ENCODE measurements at regions not wholly inside any gene's neighbourhood (a gene's known extent, or its start where the extent isn't known, plus 50 kb on each side); places are given as distances from the start of the nearest gene placed in this dataset.
"Not testable (repeated sequence)": the region's sequence is repeated elsewhere in the genome, so short reads cannot be mapped to it uniquely, and the experiment has no call there.

DNA sequence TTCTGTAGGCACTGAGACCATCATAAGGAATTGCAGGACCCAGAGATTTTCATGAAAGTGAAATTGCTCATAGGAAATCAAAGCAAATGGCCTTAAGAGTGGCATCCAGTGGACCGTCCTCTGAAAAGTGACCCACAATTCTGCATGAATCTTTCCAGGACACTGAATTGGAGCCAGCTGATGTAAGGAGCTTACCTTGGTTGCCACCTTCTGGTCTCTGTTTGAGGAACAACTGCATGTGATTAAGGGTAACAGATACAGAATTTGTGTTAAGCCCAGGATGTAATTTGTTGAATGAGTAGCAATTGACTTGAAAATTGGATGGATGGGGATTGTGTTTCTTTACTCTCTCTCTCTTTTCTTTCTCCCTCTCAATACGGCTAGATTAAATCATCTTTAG, 49.9 kb upstream of the GAS1 start:
- DNase-seq (ENCODE audit: low read depth in 2 of 2), result no peak

DNA sequence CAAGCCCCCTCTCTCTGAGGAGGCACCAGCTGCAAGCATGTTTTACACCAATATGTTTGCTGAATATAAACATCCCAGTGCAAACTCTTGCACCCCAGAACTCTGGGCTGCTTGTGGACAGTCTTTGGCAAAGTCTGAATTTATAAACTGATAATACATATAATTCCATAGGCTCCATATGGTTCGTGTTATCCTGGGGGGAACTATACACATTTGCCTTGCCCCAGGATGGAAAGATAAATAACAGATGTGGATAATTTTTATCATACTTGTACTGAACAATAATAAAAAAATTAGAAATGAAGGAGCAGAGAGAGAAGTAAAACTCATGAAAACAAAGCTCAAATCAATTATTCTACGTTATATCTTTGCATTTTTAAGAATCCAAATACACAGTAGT, 50.6 kb upstream of the GAS1 start:
- no peak for DNase-seq (ENCODE audit: low read depth in 2 of 2)

DNA sequence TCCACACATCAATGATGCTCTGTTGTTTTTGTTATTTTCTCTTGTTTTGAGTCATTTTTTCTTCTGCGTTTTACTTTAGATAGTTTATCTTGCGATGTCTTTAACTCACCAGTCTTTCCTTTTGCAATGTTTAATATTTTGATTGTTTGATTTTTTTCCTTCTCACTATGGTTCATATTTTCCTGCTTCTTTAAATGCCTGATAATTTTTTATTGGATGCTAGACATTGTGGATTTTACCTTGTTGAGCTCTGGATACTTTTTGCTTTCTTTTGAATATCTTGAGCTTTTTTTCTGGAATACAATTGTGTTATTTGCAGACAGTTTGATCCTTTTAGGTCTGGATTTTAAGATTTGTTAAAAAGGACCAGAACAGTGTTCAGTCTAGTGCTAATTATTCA, 55.2 kb upstream of the GAS1 start:
- no peak for DNase-seq (ENCODE audit: low read depth in 2 of 2)

DNA sequence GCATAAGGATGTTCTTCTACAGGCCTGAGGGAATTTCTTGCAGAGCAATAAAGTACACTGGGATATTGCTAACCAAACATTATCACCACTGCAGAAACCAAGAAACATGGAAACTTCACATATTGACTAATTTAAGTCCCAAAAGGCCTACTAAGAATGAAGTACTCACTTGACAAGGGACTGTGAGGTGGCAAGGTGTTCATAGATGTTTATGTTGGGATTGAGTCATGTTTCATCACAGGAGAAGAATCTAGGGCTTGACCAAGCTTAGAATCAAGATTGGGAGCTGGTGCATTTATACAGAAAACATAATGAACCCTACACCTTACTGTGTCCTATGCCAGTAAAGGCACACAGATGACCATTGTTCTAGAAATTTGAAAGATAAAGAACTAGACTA, 56.7 kb upstream of the GAS1 start:
- no peak for DNase-seq (ENCODE audit: low read depth in 2 of 2)

DNA sequence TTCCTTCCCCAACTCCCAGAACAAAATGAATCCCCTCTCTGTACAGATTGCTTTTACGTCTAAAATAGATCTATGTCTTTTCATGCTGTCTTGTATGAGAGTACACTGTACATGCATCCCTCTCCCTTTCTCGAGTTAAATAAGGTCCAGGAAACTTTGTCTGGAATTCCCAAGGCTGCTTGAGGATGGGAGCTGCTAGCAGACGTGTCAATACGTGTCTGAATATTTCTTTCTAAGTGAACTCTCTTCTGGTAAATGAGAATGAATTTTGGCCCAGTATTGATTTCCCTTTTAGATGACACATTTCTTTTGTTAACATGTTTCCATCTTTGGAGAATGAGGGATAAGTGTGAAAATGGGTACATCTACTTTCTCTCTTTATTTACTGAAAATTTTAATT, 59.6 kb upstream of the GAS1 start:
- DNase-seq (ENCODE audit: low read depth in 2 of 2), result no peak

DNA sequence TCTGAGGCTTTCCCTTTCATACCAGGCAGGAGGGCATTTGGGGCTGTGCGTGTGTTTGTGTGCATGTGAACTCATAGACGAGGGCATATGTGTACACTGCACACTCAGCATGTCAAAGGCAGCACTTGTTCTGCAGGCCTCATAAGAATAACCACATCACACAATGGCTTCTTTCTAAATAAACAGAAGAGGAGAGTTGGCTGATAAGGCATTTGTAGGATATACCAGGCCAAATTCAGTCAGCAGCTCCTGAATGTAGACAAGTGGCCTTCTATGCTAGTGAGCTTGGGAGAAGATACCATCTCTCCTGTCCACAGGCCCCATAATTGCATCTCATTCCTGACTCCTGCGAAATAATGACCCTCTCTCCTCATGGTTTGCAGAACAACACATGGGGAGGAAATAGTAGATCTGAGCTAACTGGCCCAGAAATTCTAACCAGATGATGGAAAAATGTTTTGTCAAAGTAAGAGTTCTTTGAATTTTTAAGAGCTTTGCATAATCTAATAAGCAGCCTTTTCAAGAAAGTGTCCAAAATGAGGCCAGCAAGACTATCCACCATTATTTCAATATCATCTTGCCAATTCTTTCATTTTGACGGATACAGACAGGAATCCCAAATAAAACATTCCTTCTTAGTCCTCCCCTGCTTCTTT, 60.5 kb upstream of the GAS1 start:
- no peak for DNase-seq (ENCODE audit: low read depth in 2 of 2)

DNA sequence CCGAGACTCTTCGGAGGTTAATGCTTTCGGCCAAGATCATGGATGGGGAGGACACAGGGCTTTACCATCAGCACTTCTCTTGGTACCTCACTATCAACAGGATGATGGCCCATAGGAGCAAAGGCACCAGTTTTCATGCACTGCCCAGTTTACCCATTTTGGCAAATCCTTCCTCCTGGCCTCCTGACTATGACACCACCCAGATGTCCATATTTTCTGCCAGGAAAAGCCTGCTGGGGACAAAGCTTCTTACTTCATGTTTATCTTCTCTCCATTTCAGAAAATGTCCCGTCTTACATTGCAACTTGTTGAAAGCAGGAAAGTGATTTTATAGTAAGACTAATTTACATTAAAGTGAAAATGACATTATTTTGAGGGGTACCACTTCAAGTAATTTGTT, 61.4 kb upstream of the GAS1 start:
- no peak for DNase-seq (ENCODE audit: low read depth in 2 of 2)

DNA sequence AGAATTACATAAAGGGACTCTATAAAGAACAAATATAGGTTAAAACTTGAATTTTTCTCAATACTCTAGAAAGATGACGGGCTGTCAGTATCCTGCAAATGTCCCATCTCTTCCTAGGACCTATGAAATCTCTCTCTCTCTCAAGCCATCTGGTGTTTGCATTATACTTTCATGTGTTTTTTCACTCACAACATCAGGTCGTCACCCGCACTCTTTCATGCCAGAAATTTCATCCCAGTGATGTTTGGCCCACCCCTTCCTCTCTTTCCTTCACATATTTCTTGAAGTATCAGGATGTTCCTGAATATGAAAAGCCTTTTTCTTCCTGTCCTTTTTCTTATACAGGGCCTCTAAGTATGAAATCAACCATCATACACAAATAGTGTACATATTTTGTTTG, 63.3 kb upstream of the GAS1 start:
- DNase-seq (ENCODE audit: low read depth in 2 of 2), result no peak

DNA sequence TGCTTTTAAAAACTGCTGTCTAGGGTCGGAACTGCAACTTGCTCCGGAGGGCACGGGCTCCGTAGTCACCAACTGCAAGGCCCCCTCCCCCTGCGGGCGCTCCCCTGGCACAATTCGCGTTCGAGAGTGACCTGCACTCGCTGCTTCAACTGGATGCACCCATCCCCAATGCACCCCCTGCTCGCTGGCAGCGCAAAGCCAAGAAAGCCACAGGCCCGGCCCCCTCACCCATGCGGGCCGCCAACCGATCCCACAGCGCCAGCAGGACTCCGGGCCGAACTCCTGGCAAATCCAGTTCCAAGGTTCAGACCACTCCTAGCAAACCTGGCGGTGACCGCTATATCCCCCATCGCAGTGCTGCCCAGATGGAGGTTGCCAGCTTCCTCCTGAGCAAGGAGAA, 64.2 kb upstream of the GAS1 start:
- no peak for DNase-seq (ENCODE audit: low read depth in 2 of 2)

DNA sequence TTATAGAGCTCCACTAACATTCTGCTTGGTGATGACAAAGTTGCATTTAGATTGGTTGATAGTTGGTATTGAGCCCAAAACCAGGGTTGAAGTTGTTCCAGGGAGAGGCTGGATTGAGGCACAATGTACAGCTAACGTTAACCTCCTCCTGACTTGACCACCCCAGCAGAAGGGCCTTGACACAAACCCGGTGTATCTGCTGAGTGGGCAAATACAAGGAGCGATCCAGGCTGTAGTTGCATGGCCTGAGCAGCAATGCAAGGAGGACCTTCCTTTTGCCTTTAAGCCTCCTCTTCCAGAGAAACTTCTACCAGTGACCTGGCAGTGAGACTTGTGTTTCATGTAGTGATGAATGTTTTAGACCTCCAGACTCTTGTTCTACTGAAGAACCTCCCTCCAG, 66.2 kb upstream of the GAS1 start:
- no peak for DNase-seq (ENCODE audit: low read depth in 2 of 2)

DNA sequence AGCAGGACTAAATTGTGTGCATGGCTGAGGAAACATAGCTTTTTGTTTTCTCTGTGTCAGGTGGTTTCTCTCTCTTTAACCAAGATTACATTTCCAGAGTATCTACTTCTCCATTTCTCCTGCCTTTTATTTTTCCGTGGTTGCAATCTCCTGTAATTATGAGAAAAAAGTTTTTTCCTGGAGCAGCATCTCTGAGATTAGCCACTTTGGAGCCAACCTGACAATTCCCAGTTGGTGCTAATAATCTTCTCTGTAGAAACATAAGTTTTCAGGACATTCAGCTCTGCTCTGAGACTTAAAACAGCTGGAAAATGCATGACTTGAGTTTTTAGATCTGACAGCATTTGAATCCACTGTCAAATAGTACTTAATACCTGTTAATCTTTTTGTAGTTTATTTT, 67.1 kb upstream of the GAS1 start:
- no peak for DNase-seq (ENCODE audit: low read depth in 2 of 2)

DNA sequence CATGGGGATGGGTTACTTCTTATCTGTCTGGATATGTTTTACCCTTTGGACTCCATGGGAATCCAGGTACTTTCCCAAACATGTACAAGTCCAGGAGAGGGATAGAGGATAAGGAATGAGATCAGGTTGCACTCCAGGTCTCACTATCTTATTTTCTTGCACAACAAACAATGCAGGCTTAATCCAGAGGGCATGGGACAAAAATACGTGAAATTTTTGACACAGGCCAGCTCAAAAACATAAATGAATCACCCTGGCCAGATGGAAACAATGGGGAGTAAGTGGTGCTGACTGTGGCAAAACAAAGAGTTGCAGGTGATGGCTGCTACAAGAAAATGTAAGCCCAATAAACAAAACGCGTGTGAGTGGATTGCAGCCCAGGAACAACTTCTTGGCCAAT, 69.4 kb upstream of the GAS1 start:
- DNase-seq (ENCODE audit: low read depth in 2 of 2), result no peak

DNA sequence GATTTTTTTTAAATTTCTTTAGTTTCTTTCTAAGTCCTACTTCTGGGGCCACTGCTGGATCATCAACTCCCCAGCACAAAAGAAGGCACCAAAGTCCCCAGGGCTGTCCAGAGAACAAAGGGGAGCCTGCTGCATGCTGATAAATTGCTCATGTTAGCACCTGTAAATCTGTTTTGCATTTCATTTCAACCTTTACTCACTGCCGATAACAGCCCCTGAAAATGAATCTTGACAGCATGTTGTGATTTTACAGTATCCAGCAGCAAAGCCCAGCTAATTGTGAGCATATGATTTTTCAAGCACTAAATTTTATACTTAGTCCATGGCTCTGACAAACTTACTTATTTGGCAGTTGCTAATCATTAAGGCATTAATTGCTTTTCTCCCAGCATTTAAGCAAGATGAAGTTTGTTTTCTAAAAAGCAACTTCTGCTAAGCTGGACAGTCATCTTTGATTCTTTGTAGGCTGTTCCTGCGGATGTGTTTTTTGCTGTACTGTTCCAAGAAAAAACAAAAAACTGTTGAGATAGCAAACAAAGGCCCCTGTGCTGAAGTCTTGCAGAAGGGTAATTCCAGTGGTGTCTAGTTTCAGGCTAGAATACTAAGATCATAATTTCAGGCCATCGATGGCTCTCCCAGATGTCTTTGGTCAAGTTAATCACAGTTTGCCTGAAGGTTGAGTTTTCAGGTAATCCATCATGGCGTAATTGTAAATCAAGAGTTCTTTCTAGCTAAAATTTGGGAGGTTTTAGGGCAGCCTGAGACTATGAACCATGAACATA, 73.1 kb upstream of the GAS1 start:
- no peak for DNase-seq (ENCODE audit: low read depth in 2 of 2)

DNA sequence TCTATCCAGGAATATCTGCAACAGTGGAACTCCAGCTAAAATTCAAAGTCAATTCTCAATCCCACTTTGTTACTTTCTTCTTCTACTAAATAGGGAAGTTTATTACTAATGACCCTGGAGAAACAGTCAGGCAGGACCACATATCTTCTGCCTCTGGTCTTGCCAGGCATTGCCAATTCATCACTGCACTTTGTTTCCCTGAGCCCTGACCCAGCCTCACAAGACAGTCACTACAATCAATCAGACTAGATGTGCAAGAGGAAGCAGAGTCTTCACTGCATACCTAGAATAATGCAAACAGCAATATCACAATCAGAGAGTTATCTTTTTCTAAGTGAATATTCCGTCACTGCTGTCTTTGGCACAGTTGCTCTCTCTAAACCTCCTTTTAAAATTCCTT, 74.9 kb upstream of the GAS1 start:
- no peak for DNase-seq (ENCODE audit: low read depth in 2 of 2)

DNA sequence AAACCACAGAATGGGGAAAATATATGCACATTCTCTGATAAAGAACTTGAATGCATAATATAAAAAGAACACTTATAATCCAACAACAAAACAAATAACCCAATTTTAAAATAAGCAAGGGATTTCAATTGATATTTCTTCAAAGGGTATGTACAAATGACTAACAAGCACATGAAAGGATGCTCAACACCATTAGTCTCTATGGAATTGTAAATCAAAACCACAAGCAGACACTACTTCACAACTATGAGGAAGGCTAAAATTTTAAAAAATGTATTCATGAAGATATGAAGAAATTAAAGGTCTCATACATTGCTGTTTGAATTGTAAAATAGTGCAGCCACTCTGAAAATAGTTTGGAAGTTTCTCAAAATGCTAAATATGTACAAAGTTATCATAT, 78.9 kb upstream of the GAS1 start:
- DNase-seq (ENCODE audit: low read depth in 2 of 2), result no peak

DNA sequence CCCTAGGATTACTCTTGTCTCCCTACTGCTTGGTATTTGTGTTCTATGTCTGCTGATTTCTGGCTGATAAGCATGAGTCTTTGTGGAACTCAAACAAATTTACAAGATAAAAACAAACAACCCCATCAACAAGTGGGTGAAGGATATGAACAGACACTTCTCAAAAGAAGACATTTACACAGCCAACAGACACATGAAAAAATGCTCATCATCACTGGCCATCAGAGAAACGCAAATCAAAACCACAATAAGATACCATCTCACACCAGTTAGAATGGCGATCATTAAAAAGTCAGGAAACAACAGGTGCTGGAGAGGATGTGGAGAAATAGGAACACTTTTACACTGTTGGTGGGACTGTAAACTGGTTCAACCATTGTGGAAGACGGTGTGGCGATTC, 81.5 kb upstream of the GAS1 start:
- not testable (repeated sequence) for DNase-seq (ENCODE audit: low read depth in 2 of 2)

DNA sequence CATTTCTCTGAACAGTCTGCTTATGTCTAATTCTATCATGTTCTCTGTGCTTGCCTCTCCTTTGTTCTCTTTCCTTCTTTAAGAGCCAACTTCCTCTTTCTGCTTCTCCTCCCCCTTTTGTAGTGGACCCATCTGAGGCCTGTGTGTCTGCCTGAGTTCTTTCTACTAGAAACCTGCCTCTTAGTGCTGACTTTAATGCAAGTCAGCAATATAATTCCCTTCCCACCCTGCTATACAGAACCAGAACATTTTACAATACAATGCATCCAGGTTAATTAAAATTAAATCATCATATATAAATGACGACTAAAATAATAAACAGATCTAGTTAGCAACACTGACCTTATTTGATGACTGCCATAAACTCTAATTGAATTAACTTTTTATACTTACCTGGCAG, 82.6 kb upstream of the GAS1 start:
- no peak for DNase-seq (ENCODE audit: low read depth in 2 of 2)

DNA sequence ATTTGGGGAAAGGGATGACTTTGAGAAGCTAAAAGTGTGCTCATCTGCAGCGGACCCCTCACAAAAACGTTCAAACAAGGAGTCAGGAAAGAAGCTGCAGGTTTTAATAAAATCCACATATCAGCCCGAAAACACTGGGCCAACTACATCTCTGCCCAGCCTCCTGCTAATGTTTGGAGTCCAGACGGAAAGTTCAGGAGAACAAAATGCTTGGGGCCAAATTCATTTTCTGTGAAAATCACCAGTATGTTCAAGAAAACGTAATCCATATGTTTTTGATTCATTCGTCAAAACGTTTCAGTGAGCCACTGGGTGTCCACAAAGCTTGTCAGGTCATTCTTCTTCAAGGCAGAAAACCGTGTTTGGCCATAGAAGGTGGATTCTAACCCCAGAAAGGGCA, 87.5 kb upstream of the GAS1 start:
- DNase-seq (ENCODE audit: low read depth in 2 of 2), result no peak

DNA sequence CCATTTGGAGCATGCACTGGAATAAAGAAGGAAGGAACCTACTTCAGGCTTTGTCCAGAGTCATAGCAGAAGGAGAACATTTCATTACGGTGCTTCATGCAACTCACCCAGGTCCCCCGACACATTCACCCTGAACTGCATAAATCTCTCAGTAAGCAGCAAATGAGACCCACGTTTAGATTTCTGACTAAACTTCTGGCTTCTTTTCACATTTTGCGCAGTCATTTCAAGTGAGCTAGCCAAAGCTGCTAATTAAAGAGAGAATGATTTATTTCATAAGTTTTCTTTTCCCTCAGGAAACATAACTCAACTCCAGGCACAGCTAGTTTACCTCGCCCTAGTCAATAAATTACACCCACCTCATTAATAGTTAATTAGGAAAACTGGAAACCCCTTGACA, 88.6 kb upstream of the GAS1 start:
- DNase-seq (ENCODE audit: low read depth in 2 of 2), result no peak

DNA sequence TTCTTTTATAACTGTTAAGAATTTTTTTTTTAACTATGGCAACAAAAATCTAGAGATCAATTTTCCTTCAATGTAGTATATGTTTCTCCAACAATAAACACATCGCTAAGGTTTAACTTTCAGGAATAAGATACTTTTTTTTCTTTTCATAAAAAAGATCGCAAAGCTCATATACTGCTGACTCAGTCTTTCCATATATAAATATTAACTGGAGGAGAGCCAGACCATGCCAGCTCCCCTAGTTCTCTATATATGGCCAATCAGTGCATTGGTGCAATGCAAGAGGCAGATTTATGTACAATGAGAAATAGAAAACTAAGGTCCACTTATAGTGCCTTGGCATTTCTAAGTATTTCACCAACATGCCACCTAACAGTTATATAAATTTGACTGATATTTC, 89.2 kb upstream of the GAS1 start:
- DNase-seq (ENCODE audit: low read depth in 2 of 2), result no peak

DNA sequence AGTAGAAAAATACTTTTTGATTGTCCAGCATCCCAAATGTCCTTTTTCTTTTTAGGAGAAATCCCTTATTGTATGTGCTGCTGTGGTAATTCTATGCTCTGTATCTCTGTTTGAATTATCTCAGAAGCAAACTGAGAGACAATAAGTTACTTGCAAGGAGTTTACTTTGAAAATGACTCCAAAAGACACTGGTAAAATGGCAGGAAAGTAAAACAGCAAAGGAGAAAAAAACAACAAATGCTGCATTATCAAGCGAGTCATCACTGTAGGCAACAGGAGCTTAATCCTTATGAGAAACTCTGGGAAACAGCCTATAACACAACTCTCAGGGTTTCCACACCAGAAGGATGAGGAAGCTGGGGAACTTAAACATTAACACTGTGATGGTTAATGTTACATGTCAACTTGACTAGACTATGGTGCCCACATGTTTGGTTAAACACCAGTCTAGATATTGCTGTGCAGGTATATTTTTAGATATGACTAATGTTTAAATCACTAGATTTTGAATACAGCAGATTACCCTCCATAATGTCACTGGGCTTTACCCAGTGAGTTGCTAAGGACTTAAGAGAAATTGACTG, 92.6 kb upstream of the GAS1 start:
- no peak for DNase-seq (ENCODE audit: low read depth in 2 of 2)

DNA sequence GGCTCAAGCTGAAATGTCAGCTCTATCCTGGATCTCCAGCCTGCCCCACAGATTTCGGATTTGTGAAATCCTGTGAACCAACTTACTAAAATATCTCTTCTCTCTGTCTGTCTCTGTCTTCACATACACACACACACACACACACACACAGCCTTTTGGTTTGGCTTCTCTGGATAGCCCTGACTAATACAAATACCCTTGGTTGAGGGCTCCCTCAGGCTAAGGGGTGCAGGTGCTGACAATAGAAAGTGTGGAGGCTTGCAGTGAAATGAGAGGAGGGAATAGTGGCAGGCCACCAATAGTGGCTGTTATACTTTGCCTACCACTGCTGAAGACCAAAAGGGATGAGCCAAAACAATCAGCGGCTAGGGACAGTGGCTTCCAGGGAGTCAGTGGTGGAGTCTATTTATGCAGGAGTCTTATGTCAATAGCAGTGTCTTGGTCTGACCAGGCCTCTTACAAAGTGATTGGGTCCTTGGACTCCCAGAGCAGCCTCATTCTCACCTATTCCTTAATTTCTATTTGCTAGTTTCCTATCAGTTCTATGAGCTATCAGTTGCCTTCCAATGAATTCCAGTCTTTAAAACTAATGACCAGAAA, 93.2 kb upstream of the GAS1 start:
- no peak for DNase-seq (ENCODE audit: low read depth in 2 of 2)

Data from stimulated activated CD4-positive, alpha-beta T cell treated with anti-CD3 and anti-CD28 coated beads, Interleukin-12 subunit alpha, Interleukin-12 subunit beta, amount 100 ng/mL, for 24 hours (primary cell).